ENCODE measurements at regions not wholly inside any gene's neighbourhood (a gene's known extent, or its start where the extent isn't known, plus 50 kb on each side); places are given as distances from the start of the nearest gene placed in this dataset.
"Not testable (repeated sequence)": the region's sequence is repeated elsewhere in the genome, so short reads cannot be mapped to it uniquely, and the experiment has no call there.

DNA sequence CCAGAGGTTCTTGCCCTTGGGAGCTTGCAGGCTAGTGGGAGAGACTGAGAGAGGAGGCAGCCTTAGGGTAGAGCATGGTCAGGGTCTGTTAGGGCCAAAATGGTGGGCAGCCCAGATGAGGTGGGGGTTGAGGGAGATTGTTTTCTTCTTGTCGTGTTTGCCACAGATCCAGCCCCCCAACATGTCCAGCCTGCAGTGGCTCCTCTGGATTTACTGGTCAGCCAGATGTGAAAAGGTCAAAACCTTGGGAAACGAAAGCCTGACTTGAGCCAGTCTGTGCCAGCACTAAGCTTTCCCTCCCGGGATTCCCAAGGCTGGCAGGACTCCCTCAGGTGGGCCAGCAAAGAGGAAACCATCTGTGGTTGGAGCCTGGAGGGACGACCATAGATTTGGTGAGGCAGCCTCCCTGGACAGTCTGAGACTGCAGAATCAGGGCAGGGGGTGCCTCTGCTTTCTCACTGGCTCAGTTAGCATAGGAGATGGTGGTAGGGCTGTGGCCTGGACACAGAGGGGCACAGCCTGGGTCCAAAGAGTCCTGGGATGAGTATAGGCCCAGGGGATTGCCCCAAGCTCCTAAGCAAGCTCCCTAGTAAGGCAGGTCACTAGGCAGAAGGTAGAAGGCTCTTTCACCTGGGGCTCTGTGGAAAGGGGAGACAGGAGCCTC is 51.2 kb upstream of the PRR23C start:
- DNase-seq: no peak

DNA sequence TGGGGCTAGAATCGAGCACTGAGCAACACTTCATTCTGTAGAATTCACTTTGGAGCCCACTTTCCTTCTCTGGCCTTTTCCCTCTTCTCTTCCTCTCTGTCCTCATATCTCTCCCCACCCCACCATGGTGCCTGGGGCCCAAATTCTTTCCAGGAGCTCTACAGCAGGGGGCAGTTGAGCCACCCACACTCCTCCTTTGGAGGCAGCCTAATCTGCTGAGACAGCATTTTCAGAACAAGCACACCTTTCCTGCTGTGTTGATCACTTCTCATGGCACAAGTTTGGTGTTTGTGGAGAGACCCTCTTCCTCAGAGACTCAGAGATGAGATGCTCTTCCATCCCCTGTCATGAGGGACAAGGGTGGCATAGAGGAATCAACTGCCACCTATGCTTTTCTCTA is 52.0 kb upstream of the PRR23C start:
- DNase-seq: no peak

DNA sequence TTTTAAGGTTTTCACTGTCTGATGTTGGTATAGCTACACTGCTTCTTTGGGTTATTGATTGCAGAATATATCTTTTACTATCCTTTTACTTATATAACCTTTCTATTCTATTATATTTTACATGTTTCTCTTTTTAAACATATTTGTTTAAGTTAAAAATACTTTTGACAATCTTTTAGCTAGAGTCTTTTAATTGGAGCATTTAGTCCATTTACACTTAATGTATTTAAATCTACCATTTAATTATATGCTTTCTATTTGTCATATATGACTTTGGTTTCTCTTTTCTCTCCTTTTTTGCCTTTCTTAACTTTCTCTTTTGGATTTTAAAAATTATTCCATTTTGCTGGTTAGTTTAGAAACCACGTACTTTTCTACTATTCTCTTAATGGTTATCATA is 53.7 kb upstream of the PRR23C start:
- no peak for DNase-seq

DNA sequence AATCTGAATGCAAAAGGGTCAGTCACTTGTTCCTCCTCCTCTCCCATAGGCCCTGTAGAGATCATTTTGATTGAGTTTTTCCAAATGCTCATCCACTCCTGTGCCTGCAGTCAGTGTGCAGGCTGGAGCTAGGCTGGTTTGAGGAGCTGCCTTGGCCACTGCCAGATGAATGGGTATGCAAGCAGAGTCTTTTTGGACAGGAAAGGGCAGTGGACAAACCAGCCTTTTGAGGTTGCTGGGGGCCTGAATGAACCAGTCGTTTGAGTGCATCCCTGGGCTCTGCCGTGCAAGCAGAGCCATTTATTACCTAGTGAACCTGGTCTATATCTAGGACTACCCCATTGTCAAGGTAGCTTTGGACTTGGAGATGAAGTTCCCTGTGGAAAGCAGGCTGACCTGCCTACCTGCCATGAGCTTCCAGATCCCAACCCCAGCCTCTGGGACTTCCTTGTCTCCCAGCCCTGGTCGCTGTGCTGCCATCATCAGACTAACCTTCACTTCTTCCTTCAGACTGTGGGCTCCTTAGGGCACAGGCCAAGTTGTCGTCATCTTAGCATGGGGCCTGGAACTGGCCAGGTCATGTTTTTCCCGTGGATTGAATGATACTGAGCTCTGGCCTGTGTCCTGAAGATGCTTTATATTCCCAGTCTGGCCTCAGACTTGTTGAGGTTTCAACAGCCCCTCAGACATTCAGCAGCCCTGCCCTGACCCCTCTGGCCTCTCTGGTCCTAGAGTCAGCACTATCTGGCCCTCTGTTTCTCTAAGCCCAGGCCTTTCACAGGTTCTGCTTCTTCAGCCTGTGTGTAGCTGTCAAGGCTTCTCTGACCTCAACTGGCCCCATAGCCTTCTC is 55.5 kb upstream of the PRR23C start:
- no peak for DNase-seq

DNA sequence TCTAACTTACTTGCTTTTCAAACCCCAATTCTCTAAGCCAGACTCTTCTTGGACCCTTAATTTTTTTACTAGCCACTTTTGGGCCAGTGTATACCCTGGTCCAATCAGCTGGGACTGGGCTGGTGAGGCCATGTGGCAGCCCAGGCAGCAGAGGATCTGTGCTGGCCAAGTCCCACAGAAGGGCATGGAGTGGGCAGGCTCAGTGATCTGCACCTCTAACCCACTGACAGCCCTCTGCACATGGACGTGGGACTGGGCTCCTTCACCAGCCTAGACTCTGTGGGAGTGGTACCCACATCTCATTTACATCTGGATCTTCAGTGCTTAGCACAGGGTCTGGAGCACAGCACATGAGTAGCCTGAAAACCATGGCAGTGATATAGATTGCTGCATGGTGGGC is 56.1 kb upstream of the PRR23C start:
- no peak for DNase-seq

DNA sequence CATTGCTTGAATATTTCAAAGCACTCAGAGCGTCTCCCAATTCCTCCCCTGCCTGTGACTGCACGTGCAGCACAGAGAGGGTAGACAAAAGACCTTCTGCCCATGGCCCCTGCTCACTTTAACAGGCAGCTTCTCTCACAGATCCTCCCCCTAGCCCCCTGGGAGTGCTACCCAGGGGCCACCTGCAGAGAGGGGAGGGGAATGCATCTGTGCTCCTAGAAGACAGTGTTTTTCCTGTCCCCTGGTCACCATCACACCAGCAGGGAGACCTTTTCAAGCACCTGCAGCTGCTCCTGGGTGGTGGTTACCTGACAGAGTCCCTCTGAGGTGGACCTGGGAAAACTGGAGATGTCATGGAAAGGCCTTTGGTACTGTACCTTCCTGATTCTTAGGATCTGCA is 56.7 kb upstream of the PRR23C start:
- DNase-seq: no peak

DNA sequence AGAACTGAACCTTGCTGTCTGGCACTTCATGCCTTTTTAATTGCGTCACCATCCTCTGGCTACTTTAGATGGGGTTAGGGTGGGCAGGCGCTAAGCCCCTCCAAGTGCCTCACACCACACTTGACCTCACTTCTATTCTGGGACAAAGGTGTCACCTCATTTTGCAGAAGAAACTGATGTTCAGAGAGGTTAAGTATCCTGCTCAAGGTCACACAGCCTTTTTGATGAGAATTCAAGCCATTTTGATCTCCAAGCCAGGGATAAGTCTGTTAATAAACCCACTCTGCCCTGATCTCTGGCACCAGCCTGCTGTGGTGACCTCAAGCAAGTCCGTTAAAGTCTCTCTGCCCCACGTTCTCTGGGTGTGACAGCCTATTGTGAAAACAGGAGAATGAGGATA is 58.8 kb upstream of the PRR23C start:
- DNase-seq: no peak

DNA sequence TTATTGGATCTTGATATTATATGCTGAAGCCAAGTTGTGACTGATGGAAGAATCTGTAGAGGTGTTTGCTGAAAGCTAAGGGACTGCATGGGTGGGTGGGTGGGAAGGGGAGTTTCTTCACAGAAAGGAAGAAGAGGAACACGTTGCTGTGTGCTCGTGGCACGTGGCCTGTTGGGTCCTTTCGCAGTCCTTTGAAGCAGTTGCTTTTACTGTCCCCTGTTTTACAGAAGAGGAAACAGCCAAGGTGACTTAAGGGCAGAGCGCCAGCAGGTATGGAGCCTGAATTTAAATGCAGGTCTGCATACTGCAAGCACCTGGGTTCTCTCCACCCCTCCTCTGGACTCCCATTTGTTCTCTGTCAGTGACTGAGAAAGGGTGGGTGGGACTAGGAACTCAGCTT is 59.4 kb upstream of the PRR23C start:
- no peak for DNase-seq

DNA sequence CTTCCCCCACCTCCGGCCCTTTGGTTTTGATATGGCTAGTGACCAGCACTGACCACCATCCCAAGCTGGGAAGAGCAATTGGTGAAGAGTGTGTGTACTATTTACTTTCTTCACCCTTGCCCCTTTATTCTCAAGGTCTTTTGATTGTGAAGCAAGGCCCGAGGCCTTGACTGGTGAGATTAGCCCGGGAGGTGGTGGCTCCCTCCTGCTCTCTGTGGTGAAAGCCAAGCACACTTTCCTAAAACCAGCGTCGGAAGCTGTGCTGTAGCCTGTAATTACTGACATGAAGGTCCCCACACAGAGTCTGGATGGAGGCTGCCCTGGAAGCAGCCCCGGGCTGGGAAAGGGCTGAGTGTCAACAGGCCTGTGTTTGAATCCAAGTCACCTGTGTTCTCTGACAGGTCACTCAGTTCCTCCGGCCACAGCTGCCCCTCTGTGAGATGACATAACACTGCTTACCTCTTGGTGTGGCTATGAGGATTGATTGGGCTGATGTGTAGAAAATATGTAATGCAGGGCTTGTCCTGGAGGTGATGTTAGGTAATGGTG is 60.5 kb upstream of the PRR23C start:
- DNase-seq: no peak

DNA sequence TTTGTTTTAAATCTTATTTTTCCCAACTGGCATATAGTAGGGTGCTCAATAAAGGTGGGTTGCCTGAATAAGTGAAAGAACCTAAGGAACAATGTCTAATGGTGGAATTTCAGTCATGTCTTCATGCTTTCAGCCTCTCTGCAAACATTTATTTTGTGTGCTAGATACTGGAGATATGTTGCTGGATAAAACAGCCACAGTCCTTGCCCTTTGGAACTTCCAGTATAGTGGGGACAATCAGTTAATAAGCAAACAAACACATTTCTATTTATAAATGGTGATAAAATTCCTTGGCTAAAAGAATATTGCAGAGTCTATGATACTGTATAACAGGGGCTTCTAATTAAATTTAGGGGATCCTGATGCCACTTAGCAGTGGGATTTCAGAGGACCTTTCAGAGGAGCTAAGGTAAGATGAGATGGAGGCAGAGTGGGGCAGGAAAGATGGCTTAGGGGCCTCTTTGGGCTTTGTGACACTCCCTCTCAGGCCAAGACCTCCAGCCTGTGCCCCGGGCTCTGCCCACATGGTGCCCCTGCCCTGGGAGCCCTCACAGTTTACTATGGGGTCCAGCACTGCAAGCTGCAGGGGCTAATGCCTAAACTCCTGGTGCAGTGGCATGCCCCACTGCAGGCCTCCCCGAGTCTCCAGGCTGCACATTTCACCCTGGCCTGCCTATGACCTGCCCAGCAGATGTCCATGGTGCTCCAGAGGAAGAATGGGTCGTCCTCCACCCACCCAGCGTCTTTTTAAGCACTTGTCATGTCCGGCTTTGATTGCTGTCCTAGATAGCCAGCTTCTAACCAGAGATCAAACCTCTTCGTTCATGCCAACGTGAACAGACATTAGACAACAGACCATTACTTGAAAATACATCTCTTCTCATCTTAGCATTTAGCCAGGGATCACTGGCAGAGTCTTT is 61.6 kb upstream of the PRR23C start:
- DNase-seq: no peak

DNA sequence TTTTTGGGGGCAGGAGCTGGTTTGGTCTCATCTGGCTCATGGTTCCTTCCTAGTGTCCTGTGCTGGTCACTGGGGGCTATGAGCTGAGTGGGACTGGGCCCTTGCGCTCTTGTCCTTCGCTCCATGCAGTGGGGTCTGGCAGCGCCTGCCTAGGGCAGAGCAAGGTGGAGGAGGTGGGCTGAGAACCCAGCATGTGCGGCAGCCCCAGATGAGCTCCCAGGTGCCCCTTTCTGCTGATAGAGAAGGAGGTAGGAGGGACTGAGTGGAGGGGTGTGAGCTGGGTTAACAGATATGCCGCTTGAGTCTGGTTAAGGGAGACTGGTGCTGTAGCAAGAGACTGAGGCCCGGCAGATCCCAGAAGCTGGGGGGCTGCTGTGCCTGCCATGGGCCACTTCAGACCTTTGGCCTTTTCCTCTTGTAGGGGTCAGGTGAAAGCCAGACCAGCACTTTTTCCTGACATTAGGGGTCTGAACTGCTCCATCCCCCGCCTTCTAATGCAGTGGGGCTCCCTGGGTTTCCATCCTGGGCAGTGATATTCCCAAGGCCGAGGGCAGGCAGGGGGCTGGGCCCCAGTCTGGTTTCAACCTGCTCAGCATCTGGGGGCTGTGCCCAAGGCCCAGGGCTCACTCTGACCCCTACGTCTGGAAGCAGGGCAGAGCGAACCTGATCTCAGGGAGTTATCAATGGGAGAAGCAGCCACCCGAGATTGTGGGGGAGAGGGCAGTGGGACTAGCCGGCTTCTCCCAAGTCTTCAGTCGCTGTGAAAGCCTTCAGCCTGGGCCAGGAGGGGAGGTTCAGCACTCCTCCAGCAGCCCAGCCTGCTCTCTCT is 62.9 kb upstream of the PRR23C start:
- no peak for DNase-seq

DNA sequence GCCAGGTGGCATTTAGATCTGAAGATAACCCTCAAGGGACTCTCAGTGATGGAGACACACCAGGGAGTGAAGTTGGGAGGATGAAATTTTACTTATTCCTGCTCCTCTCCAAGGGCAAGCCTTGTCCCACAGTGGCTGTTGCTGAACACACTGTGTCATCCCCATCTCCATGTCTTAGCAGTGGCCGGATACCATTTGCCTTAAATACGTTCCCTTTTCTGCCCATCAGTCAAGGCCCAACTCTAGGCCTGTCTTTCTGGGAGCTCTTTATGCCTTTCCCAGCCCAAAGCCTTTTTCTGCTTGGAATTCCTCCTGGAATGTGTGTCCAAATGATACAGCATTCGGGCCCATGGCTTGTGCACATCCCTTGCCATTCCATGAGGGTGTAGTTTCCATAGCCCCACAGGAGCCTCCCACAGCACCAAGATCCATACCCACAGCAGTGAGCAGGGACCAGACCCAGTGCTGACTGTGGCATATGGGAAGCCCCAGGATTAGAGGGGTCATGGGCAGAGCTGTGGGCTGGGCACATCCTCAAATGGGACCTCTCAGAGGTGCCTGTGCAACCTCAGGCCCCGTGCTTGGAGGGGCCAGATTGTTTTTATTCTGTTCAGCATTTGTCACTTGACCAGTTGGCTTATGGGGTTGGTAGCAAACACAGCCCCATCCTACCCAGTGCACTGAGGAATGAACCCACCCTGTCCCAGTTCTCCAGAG is 63.7 kb upstream of the PRR23C start:
- no peak for DNase-seq

DNA sequence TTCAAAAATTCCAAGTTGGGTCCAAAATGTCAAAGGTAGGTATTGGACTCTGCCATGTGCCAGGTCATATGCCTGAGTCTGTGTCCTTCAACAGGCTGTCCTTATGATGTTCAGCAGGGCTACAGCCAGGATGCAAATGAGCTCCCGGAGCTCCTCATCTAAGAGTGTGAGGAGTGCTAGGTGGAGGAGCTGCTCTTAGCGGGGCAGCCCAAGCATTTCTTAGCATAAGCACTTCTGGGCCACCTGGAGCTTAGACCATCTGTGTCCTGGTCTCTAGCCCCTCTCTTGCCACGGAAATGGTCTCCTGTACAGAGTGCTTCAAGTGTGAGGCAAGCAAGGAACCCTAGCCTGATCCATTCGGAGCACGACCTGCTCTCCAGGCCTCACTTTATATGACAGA is 64.6 kb upstream of the PRR23C start:
- DNase-seq: no peak

DNA sequence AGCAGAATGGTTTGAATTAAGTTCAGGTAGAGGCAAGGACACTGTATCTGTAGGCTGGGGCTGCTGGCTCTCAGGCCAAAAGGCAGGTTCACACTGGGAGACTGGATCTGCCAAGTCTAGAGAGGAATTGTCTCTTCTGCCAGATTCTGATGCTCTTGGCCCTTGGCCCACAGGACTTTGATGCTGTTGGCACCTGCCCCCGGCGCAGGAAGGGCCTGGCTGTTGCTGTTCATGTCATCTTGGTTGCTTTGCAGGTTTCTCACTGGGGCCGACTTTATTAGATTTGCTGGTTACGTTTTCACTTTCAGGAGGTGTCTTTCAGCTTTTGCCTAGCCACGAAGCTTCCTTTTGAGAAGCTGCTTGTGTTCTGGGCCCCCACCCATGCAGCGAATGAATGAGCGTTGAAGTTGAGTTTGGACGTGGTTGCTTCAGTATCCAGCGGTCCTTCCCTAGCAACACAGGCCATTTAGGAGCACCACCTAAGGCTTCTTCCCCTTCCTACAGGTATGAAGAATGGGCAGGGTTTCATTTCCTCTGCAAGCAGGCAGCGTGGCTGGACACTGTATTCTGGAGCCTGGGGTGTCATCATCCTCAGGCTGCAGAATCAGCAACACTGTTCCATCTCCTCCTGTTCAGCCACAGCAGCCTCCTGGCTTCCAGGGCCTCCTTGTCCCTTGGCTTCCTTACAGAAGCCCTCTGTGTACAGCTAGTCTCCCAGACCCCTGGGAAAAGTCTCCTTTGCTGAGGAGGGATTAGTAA is 65.6 kb upstream of the PRR23C start:
- DNase-seq: no peak

DNA sequence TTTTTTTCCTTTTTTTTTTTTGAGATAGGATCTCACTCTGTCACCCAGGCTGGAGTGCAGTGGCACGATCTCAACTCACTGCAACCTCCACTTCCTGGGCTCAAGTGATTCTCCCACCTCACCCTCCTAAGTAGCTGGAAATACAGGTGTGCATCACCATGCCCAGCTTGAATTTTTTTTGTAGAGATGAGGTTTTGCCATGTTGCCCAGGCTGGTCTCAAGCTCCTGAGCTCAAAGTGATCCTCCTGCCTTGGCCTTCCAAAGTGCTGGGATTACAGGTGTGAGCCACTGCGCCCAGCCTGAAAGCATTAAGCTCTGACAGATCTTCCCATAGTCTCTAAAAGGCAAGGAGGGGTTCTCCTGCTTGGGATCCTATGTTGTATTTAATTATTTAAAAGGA is 66.2 kb upstream of the PRR23C start:
- not testable (repeated sequence) for DNase-seq

DNA sequence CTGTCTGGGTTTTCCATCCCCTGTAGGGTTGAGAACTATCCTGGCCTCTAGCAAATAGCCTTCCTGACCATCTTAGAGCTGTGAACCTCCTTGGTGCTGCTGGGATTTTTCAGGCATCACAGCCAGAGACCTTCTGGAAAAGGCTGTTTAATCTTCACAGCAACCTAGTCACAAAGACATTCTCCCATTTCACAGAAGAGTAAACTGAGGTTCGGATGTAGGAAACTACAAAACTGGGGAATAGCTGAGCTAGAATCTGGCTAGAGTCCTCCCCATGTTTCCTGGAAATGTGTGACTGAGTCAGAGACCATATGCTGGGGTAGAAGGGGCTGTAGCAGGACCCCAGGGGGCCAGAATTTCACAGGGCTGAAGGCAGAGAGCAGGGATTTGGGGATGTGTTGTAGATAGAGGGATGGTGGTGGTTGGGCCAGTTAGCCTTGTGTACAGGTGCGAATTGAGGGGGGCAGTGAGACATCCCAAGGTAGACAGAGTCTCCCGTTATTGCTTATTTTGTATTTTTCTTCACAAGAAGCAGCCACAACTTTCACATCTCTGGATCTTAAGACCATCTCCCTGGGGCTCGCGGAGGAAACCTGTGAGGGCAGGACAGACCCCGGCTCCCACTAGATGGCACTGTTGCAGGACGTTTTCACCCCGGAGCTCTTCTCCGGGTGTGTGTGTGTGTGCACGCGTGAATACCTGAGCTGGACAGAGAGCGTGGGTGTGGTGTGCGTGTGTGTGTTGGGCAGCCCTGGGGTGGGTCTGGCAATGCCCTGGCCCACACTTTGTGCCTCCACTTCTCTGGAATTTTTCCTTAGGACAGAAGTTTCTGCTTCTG is 66.9 kb upstream of the PRR23C start:
- DNase-seq: peak; percentile 43

DNA sequence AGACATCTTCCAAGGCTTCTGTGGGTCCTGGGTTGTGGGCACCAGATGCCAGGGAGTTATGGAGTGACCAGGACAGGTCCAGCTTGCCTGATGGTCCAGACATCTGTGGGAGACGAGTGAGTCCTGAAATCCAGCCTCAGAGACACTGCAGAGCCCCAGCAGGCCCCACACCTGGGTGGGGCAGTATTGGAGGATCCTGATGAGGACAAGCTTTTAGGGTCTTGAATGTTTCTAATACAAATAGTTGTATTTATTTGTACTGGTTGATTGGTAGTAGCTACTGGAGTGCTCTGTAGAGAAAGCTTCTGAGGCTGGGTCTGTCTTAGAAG is 67.5 kb upstream of the PRR23C start:
- no peak for DNase-seq

DNA sequence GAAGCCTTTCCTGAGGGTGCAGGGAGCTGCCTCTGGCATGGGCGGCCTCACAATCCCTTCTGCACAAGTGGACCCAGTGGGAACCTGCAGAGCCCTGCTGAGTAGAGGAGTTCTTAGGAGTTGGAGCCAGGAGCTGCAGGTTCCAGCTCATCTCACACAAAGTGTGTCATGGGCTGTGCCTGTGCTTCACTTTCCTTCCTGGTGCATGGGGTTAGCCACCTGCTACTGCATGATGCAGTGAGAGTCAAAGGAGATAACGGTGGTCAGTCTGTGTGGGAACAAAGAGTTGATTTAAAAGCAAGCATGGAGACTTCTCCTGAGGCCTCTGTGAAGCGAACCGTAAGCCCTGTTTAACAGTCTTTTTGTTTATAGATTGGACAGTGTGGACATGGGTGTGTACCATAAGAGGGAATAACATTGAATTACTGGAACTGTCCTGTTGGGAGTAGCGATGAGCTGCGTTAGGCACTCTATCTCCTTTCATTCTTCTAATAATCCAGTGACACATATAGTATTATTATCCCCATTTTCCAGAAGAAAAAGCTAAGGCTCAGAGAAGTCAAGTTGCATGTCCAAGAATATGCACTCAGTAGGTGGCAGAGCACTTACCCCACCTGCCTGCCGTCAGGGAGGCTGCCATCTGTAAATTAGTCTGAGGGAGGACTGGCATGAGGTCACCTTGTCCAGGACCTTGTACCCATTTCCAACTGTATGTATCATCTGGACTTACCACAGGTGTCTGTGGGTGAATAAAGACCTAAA is 68.7 kb upstream of the PRR23C start:
- DNase-seq: peak; percentile 12

DNA sequence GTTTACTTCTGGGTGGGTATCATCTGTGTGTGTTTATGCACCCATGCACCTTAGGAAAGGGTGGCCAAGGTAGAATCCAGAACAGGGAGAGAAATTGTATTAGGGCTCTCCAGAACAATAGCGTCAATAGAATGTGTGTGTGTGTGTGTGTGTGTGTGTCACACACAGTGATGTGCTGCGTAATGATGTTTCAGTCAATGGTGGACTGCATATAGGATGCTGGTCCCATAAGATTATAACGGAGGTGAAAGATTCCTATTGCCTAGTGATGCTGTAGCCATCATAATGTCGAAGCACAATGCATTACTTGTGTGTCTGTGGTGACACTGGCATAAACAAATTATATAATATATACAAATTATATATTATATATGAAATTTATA is 69.3 kb upstream of the PRR23C start:
- DNase-seq: no peak

All from DMS79 treated with DMSO at 0.1 percent for 48 hours (cell line).